Keratinocyte (primary cell): ENCODE measurements at regions not wholly inside any gene's neighbourhood (a gene's known extent, or its start where the extent isn't known, plus 50 kb on each side); places are given as distances from the start of the nearest gene placed in this dataset.

ENCODE experiments used
- DNase-seq: peaks from one replicate; pipeline ENCODE4 v3.0.0-alpha.2; 2011; ENCODE audit warnings: low read depth, missing footprints, low spot score
- FAIRE-seq: peaks from 2 replicates; lab custom pipeline; 2011; peaks lifted over from hg19 to GRCh38; lab: Jason Lieb, UNC
- H2AFZ ChIP-seq: 2 replicates; pipeline ENCODE4 v1.6.0; 2012; ENCODE audit warnings: low read length, control low read depth, inconsistent platforms; ENCODE audit not compliant: control insufficient read depth
- H3K27ac ChIP-seq: 2 replicates; pipeline ENCODE4 v1.5.1; 2011; ENCODE audit warnings: low read length; ENCODE audit not compliant: control insufficient read depth, insufficient read depth
- H3K27me3 ChIP-seq: 3 replicates; pipeline ENCODE4 v1.6.0; 2011; ENCODE audit warnings: low read length; ENCODE audit not compliant: control insufficient read depth, insufficient read depth; ENCODE audit errors: extremely low read depth
- H3K36me3 ChIP-seq, 2 experiments: 2 replicates in 1 of 2; 3 replicates in 1 of 2; pipeline ENCODE4 v1.5.1; 2011; ENCODE audit warnings: low read length in 2 of 2, mild to moderate bottlenecking in 1 of 2; ENCODE audit not compliant: control insufficient read depth in 2 of 2, insufficient read depth in 2 of 2; ENCODE audit errors: extremely low read depth in 1 of 2
- H3K4me1 ChIP-seq: 3 replicates; pipeline ENCODE4 v1.5.1; 2011; ENCODE audit warnings: low read length; ENCODE audit not compliant: control insufficient read depth, insufficient read depth; ENCODE audit errors: extremely low read depth
- H3K4me2 ChIP-seq: 3 replicates; pipeline ENCODE4 v1.6.0; 2011; ENCODE audit warnings: low read depth, low read length; ENCODE audit not compliant: control insufficient read depth, insufficient read depth; ENCODE audit errors: extremely low read depth
- H3K4me3 ChIP-seq, 3 experiments: fragments of 200-600 bp in 1 of 3; sonication (generic) in 1 of 3; 2 replicates in 2 of 3; 3 replicates in 1 of 3; pipeline ENCODE4 v1.5.1; 2011 to 2016; ENCODE audit warnings: low read length in 3 of 3, mild to moderate bottlenecking in 3 of 3, control low read depth in 2 of 3, inconsistent platforms in 1 of 3, low read depth in 1 of 3, mixed read lengths in 1 of 3, mixed run types in 1 of 3, moderate library complexity in 1 of 3; ENCODE audit not compliant: control insufficient read depth in 2 of 3, insufficient read depth in 2 of 3; ENCODE audit errors: extremely low read depth in 1 of 3
- H3K79me2 ChIP-seq: 2 replicates; pipeline ENCODE4 v1.6.0; 2012; ENCODE audit warnings: low read length; ENCODE audit not compliant: control insufficient read depth, insufficient read depth
- H3K9ac ChIP-seq: 3 replicates; pipeline ENCODE4 v1.6.0; 2011; ENCODE audit warnings: low read length; ENCODE audit not compliant: control insufficient read depth, insufficient read depth; ENCODE audit errors: extremely low read depth
- H3K9me1 ChIP-seq: 3 replicates; pipeline ENCODE4 v1.6.0; 2011; ENCODE audit warnings: low read length; ENCODE audit not compliant: control insufficient read depth, insufficient read depth; ENCODE audit errors: extremely low read depth
- H3K9me3 ChIP-seq: 2 replicates; pipeline ENCODE4 v1.5.1; 2012; ENCODE audit warnings: low read depth, low read length; ENCODE audit not compliant: control insufficient read depth
- H4K20me1 ChIP-seq: 3 replicates; pipeline ENCODE4 v1.6.0; 2011; ENCODE audit warnings: low read length; ENCODE audit not compliant: control insufficient read depth, insufficient read depth; ENCODE audit errors: extremely low read depth
- EZH2 ChIP-seq: IDR thresholded peaks from one replicate; pipeline ENCODE4 v1.6.1; 2012; ENCODE audit warnings: inconsistent platforms, mild to moderate bottlenecking, low read length, moderate library complexity
- dilution Hi-C: fragments of 300-500 bp; cut with MboI; formaldehyde crosslinking; loops from one replicate; pipeline ENCODE4 v1.7.0; 2020; ENCODE audit warnings: low sequenced_read_pairs; ENCODE audit not compliant: extremely low pct_ligation_motif_present
- TF ChIP-seq, protein P1 (sequence below), 3 experiments: IDR thresholded peaks in 1 of 3; conservative IDR thresholded peaks in 1 of 3; optimal IDR thresholded peaks in 1 of 3; 2 replicates in 2 of 3; 3 replicates in 1 of 3; pipeline versions ENCODE3 to v1.5.1; 2011; ENCODE audit warnings: low read length in 3 of 3, mild to moderate bottlenecking in 3 of 3, moderate library complexity in 2 of 3, control low read depth in 1 of 3, inconsistent platforms in 1 of 3; ENCODE audit not compliant: insufficient read depth in 2 of 3; ENCODE audit errors: extremely low read depth in 1 of 3

DNA sequence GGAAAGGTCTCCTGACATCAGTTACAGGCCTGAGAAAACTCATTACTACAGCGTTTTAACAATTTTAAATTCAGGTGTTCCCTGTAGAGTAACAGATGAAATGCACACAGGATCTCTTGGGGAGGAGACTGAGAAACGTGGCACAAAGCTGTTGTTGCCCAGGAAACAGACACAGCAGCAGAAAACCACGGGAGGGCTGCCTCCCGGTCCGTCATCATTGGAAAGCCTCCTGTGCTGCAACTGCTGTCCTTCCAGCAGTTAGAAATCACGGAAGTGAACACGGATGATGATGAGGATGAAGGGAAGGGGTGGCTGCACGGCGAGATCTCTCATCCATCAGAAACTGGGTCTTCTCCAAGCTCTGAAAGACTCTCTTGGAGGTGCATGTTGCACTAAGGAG lies 94.6 kb upstream of the RNF32 start:
- no peak overlapping the region for H3K4me2 ChIP-seq
- H4K20me1 ChIP-seq, result no peaks in the 10 kb centered on the region
- DNase-seq, result no peak
- H3K36me3 ChIP-seq, result no peaks in the 10 kb centered on the region
- no peak overlapping the region for H3K27ac ChIP-seq
- no peaks in the 10 kb centered on the region for H3K27me3 ChIP-seq
- no peak for TF ChIP-seq EZH2
- TF ChIP-seq, protein P1, sequence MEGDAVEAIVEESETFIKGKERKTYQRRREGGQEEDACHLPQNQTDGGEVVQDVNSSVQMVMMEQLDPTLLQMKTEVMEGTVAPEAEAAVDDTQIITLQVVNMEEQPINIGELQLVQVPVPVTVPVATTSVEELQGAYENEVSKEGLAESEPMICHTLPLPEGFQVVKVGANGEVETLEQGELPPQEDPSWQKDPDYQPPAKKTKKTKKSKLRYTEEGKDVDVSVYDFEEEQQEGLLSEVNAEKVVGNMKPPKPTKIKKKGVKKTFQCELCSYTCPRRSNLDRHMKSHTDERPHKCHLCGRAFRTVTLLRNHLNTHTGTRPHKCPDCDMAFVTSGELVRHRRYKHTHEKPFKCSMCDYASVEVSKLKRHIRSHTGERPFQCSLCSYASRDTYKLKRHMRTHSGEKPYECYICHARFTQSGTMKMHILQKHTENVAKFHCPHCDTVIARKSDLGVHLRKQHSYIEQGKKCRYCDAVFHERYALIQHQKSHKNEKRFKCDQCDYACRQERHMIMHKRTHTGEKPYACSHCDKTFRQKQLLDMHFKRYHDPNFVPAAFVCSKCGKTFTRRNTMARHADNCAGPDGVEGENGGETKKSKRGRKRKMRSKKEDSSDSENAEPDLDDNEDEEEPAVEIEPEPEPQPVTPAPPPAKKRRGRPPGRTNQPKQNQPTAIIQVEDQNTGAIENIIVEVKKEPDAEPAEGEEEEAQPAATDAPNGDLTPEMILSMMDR (optimal IDR thresholded peaks at IDR 0.05 in 1 of 3, IDR thresholded peaks at IDR 0.05 in 1 of 3, conservative IDR thresholded peaks at IDR 0.05 in 1 of 3; ENCODE audit: extremely low read depth in 1 of 3, insufficient read depth in 2 of 3, low read length in 3 of 3), result no peak
- no peak overlapping the region for H2AFZ ChIP-seq
- no peaks in the 10 kb centered on the region for H3K4me1 ChIP-seq
- no peaks in the 10 kb centered on the region for H3K79me2 ChIP-seq
- dilution Hi-C loops, result no loop called here
- H3K9me3 ChIP-seq, result peaks cover 2% of the 10 kb centered on the region
- no peak overlapping the region for H3K4me3 ChIP-seq
- FAIRE-seq, result no peak
- H3K9me1 ChIP-seq, result no peaks in the 10 kb centered on the region
- no peak overlapping the region for H3K9ac ChIP-seq

GRCh38 chr7:156544919-156545715 lies 95.5 kb upstream of the RNF32 start:
- Histone ChIP-seq H3K4me3 (no peak overlapping the region), H3K79me2 (no peaks in the 10 kb centered on the region), H3K27ac (no peak overlapping the region), H3K4me1 (no peaks in the 10 kb centered on the region), H4K20me1 (no peaks in the 10 kb centered on the region), H3K9me3 (peaks cover 2% of the 10 kb centered on the region), H3K4me2 (no peak overlapping the region), H3K27me3 (no peaks in the 10 kb centered on the region), H3K9ac (no peak overlapping the region), H3K9me1 (no peaks in the 10 kb centered on the region), H3K36me3 (no peaks in the 10 kb centered on the region), H2AFZ (no peak overlapping the region)
- TF ChIP-seq EZH2, result no peak
- TF ChIP-seq, protein P1 (optimal IDR thresholded peaks at IDR 0.05 in 1 of 3, IDR thresholded peaks at IDR 0.05 in 1 of 3, conservative IDR thresholded peaks at IDR 0.05 in 1 of 3; ENCODE audit: extremely low read depth in 1 of 3, insufficient read depth in 2 of 3, low read length in 3 of 3), result no peak
- FAIRE-seq, result no peak
- no peak for DNase-seq
- dilution Hi-C loops, result no loop called here
